Femur (tissue), 1 donor: ENCODE measurements at regions not wholly inside any gene's neighbourhood (a gene's known extent, or its start where the extent isn't known, plus 50 kb on each side); places are given as distances from the start of the nearest gene placed in this dataset.
A peak's percentile ranks its signal among the peaks of the same experiment; 100 is the strongest.

Experiments used
- DNase-seq: peaks from one replicate; pipeline ENCODE4 v3.0.0-alpha.2; 2017

DNA sequence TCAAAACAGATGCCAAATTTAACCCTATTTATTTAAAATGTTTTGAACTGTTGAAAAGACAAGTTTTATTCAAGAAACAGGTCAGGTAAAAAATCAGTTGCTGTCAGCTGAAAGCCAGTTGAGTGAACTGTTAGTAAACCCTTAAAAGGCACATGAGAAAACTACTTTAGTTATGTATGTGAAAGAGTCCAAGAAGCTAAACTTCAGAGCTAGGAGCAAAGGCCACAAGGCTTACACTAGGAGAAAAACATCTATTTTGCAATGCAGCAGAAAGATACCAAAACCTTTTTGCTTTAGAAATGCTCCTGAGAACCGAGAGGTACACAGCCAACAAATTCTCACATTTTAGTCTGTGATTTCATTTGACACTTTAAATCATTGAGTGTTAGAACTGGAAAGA is 375.2 kb downstream of the FSCB start:
- no peak for DNase-seq

GRCh38 chr14:44113769-44114730 is 393.0 kb downstream of the FSCB start:
- DNase-seq = no peak

- DNase-seq = no peak
These were observed 394.2 kb downstream of the FSCB start for GRCh38 chr14:44112774-44113460.

GRCh38 chr14:44109036-44109435 is 398.0 kb downstream of the FSCB start:
- no peak for DNase-seq

GRCh38 chr14:44108601-44109000 is 398.5 kb downstream of the FSCB start:
- no peak for DNase-seq

DNA sequence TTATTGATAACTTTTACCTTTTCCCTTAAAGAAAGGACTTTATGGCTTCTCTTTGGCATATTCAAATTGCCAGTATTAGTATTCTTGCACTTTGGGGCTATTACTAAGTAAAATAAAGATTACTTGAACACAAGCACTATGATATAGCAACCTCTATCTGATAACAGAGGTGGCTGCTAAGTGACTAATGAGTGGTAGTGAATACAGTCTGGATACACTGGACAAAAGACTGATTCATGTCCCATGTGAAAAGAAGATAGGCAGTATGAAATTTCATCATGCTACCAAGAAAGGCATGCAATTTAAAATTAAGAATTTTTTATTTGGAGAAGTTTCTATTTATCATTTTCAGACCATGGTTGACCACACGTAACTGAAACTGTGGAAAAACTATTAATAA is 399.9 kb downstream of the FSCB start:
- no peak for DNase-seq

DNA sequence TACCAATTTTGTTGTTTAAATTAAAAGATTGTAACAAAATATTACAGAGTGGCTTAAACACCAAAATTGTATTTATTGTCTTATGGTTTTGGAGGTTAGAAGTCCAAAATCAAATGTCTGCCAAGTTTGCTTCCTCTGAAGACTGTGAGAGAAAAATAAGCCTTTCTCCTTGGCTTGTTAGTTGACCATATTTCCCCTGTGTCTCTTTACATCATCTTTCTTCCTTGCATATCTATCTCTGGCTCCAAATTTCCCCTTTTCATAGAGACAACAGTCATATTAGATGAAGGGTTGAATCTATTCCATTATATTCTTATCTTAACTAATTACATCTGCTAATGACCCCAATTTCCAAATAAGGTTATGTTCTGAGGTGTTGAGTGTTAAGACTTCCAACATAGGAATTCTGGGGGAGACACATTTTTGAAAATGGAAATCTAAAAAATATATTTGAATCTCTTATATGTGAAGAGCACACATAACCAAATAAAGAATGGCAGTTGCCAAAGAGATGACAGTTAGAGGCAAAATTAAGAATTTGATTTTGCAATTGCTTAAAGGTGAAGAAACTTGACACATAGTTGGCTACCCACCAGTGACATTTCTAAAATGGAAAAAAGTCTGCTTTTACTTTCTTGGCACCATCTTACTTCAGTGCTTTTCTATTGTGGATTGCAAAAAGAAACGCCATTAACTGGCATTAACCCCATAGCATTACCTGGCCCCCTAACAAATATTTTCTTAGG is 407.2 kb downstream of the FSCB start:
- no peak for DNase-seq

DNA sequence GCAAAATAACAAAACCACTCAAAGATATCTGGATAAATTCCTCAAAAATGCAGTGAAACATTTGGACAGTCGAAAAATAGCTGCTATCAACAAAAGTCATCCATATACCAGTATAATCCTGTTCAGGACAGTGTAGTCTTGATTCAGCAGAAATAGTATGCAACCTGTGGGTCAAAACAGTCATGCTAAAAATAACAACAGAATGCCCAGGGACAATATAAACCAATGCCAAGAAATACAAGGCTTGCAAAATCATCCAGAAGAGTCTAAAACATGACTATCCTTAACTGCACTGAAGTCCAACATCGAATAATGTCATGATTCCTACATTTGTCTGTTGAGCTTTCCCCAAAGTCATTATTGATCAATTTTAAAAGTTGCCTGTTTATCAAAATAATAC is 425.9 kb downstream of the FSCB start:
- no peak for DNase-seq

GRCh38 chr14:44070046-44070445 is 437.0 kb downstream of the FSCB start:
- DNase-seq = no peak

DNA sequence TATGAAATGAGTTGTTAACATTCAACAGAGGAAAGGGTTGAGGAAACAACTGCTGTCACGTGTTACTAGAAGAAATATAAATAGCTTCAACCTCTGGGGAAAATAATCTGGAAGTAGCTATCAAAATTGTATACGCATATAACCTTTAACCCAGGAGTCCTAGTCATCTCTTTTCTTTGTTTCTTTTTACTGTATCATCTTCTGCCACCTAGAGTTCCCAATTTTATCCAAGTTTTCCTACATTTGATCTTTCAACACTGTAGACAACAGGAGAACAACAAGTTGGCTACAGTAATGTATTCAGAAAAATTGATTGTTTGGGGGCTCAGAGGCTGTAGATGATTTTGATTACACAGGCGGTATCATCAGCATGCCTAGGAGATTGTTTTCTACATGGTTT is 453.7 kb downstream of the FSCB start:
- no peak for DNase-seq

- DNase-seq = no peak
These were observed 465.4 kb downstream of the FSCB start for GRCh38 chr14:44041700-44042099.

- DNase-seq = no peak
These were observed 466.5 kb downstream of the FSCB start for GRCh38 chr14:44040561-44040960.

DNA sequence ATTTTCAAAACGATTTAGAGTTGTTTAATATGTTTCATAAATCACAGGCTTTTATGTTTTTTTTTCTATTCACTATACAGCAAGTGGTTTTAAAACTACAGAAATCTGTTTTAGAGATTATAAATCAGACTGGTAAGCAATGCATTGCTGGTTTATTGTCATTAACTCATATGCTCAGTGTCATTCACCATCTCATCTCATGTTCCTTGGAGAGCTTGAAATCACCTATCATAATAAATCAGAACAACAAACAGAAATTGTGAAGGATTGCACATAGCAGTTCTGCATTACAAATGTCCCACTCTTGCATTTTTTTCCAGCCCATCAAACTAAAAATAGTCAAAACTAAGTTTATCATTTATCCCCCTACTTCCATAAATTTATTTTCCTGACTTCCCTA is 470.8 kb downstream of the FSCB start:
- no peak for DNase-seq

DNA sequence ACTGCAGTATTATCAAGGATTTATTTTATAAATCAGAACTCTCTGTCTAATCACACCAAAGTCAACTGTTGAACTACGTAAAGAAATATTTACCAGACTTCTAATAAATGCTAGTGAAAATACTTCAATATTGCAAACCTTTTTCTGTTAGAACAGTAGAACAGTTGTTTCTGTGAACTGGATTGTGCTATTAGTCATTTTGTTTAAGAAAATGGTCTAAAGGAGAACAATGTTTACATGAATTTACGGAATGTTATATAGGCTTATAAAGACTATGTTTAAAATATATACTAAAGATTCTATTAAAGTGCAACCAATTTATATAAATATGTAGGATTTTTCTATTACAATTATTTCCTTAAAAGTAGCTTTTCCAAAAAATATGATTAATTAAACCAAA is 471.4 kb downstream of the FSCB start:
- no peak for DNase-seq

GRCh38 chr14:44030831-44031383 is 476.2 kb downstream of the FSCB start:
- DNase-seq = peak; percentile 17

GRCh38 chr14:44029933-44030332 is 477.1 kb downstream of the FSCB start:
- DNase-seq = no peak

- DNase-seq = no peak
These were observed 479.7 kb downstream of the FSCB start for GRCh38 chr14:44027397-44027796.

GRCh38 chr14:44010595-44010994 is 496.5 kb downstream of the FSCB start:
- DNase-seq = no peak

GRCh38 chr14:44010071-44010470 is 497.0 kb downstream of the FSCB start:
- no peak for DNase-seq

DNA sequence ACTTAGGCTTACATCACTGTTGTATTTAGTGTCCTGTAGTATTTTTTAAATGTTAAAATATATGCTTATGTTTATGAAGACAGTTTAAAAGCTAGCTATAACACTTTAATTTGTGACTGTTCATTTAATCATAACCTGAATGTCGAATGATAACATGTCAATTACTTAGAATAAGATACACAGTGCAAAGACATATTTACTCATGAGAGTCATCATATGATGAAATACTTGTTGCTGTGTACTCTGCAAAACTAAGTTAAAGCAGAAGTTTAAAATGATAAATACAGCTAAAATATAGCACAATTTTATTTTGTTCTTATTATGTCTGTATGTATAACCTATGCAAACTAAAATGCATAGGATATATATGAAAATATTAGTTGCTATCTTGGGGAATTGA is 497.4 kb downstream of the FSCB start:
- DNase-seq = no peak

GRCh38 chr14:43988989-43989388 is 518.1 kb downstream of the FSCB start:
- DNase-seq = no peak

GRCh38 chr14:43983721-43984120 is 523.4 kb downstream of the FSCB start:
- no peak for DNase-seq

DNA sequence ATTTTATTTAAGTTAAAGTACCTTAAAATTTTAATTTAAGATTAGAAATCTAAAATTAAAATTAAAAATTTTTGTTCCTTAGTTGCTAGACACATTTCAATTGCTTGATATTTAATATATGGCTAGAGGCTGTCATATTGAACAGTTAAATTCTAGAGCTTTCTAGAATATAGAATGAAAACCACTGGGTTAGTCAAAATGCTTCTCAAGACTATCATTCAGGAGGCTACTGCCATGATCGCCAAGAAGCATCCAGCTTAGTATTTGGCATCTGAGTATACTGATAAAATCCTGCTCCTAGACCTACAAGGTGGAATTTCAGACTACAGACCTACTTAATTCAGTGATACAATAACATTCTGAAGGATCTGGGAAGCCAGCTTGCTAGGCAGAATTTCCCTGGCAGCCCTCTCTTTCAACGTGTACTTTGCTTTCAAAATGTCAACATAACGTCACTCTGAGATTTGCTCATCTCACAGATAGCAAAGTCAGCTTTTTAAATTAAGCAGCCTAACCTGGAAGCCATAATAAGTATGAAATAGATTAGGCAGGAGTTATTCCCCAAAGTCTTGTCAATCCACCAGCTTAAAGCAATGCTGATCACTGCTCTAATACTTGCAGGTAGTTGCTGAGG is 525.8 kb downstream of the FSCB start:
- DNase-seq = no peak
